ENCODE measurements at regions not wholly inside any gene's neighbourhood (a gene's known extent, or its start where the extent isn't known, plus 50 kb on each side); places are given as distances from the start of the nearest gene placed in this dataset.
"Not testable (repeated sequence)": the region's sequence is repeated elsewhere in the genome, so short reads cannot be mapped to it uniquely, and the experiment has no call there.

- Histone ChIP-seq H3K4me1 (ENCODE audit: control insufficient read depth in 2 of 2, insufficient read depth in 2 of 2, low read length in 2 of 2) (no peaks in the 10 kb centered on the region), H3K9me3 (ENCODE audit: control insufficient read depth in 2 of 2, low read length in 2 of 2) (no peaks in the 10 kb centered on the region), H3K9ac (ENCODE audit: low read depth in 1 of 2, low read length in 2 of 2) (no peak overlapping the region), H3K36me3 (ENCODE audit: control insufficient read depth in 2 of 2, insufficient read depth in 2 of 2, low read length in 2 of 2) (no peaks in the 10 kb centered on the region), H3K27ac (ENCODE audit: low read depth in 2 of 2, low read length in 2 of 2) (no peak overlapping the region), H3K4me3 (ENCODE audit: low read length in 2 of 2) (no peak overlapping the region), H3K27me3 (ENCODE audit: control insufficient read depth in 2 of 2, insufficient read depth in 2 of 2, low read length in 2 of 2) (no peaks in the 10 kb centered on the region)
Measured at GRCh38 chr4:170827562-170828274, 738.0 kb upstream of the AADAT start.

- Histone ChIP-seq H3K27ac (ENCODE audit: low read depth in 2 of 2, low read length in 2 of 2) (no peak overlapping the region), H3K36me3 (ENCODE audit: control insufficient read depth in 2 of 2, insufficient read depth in 2 of 2, low read length in 2 of 2) (no peaks in the 10 kb centered on the region), H3K9ac (ENCODE audit: low read depth in 1 of 2, low read length in 2 of 2) (no peak overlapping the region), H3K9me3 (ENCODE audit: control insufficient read depth in 2 of 2, low read length in 2 of 2) (no peaks in the 10 kb centered on the region), H3K4me3 (ENCODE audit: low read length in 2 of 2) (no peak overlapping the region), H3K4me1 (ENCODE audit: control insufficient read depth in 2 of 2, insufficient read depth in 2 of 2, low read length in 2 of 2) (no peaks in the 10 kb centered on the region), H3K27me3 (ENCODE audit: control insufficient read depth in 2 of 2, insufficient read depth in 2 of 2, low read length in 2 of 2) (no peaks in the 10 kb centered on the region)
Measured at GRCh38 chr4:170818786-170819185, 729.0 kb upstream of the AADAT start.

- Histone ChIP-seq H3K27me3 (ENCODE audit: control insufficient read depth in 2 of 2, insufficient read depth in 2 of 2, low read length in 2 of 2) (no peaks in the 10 kb centered on the region), H3K9ac (ENCODE audit: low read depth in 1 of 2, low read length in 2 of 2) (no peak overlapping the region), H3K9me3 (ENCODE audit: control insufficient read depth in 2 of 2, low read length in 2 of 2) (no peaks in the 10 kb centered on the region), H3K27ac (ENCODE audit: low read depth in 2 of 2, low read length in 2 of 2) (no peak overlapping the region), H3K36me3 (ENCODE audit: control insufficient read depth in 2 of 2, insufficient read depth in 2 of 2, low read length in 2 of 2) (no peaks in the 10 kb centered on the region), H3K4me3 (ENCODE audit: low read length in 2 of 2) (no peak overlapping the region), H3K4me1 (ENCODE audit: control insufficient read depth in 2 of 2, insufficient read depth in 2 of 2, low read length in 2 of 2) (no peaks in the 10 kb centered on the region)
Measured at GRCh38 chr4:170805352-170805751, 715.6 kb upstream of the AADAT start.

DNA sequence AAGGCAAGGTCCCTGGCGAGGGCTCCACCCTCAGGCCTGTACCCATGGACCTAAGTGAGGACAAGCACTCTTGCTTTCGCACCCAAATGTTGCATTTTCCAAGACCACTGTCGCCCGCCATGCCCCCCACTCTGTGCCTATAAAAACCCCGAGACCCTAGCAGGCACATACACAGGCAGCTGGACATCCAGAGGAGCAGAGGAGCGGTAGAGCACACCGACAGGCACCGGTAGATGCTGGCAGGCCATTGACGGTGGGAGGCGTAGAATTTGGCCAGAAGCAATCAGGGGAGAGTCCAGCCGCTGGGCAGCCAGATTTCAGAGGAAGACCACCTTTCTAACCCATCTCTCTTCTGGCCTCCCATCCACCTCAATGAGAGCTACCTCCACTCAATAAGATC, 715.2 kb upstream of the AADAT start:
- Histone ChIP-seq H3K9ac (ENCODE audit: low read depth in 1 of 2, low read length in 2 of 2) (no peak overlapping the region), H3K9me3 (ENCODE audit: control insufficient read depth in 2 of 2, low read length in 2 of 2) (no peaks in the 10 kb centered on the region), H3K4me3 (ENCODE audit: low read length in 2 of 2) (no peak overlapping the region), H3K27ac (ENCODE audit: low read depth in 2 of 2, low read length in 2 of 2) (no peak overlapping the region), H3K27me3 (ENCODE audit: control insufficient read depth in 2 of 2, insufficient read depth in 2 of 2, low read length in 2 of 2) (no peaks in the 10 kb centered on the region), H3K4me1 (ENCODE audit: control insufficient read depth in 2 of 2, insufficient read depth in 2 of 2, low read length in 2 of 2) (no peaks in the 10 kb centered on the region), H3K36me3 (ENCODE audit: control insufficient read depth in 2 of 2, insufficient read depth in 2 of 2, low read length in 2 of 2) (no peaks in the 10 kb centered on the region)

DNA sequence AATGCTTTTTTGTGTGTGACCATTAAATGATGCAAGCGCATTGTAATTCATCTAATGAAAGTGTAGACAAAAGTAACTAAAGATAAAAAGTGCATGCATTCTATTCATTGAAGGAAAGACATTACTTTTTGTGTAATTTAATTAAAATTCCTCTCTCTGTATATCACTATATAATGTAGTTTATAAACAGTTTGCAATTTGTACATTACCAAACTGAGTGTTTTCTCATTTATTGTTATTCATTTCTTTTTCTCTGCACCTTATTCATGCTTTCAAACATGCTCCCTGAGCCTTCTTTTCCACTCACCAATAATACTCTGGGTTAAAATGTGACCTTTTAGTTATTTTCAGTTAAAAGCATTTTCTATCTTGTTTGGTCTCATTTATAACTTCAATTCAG, 713.7 kb upstream of the AADAT start:
- H3K4me1 ChIP-seq (ENCODE audit: control insufficient read depth in 2 of 2, insufficient read depth in 2 of 2, low read length in 2 of 2), result no peaks in the 10 kb centered on the region
- H3K27me3 ChIP-seq (ENCODE audit: control insufficient read depth in 2 of 2, insufficient read depth in 2 of 2, low read length in 2 of 2), result no peaks in the 10 kb centered on the region
- no peak overlapping the region for H3K27ac ChIP-seq (ENCODE audit: low read depth in 2 of 2, low read length in 2 of 2)
- H3K9me3 ChIP-seq (ENCODE audit: control insufficient read depth in 2 of 2, low read length in 2 of 2), result no peaks in the 10 kb centered on the region
- no peaks in the 10 kb centered on the region for H3K36me3 ChIP-seq (ENCODE audit: control insufficient read depth in 2 of 2, insufficient read depth in 2 of 2, low read length in 2 of 2)
- H3K4me3 ChIP-seq (ENCODE audit: low read length in 2 of 2), result no peak overlapping the region
- no peak overlapping the region for H3K9ac ChIP-seq (ENCODE audit: low read depth in 1 of 2, low read length in 2 of 2)

GRCh38 chr4:170801771-170802170, 712.0 kb upstream of the AADAT start:
- Histone ChIP-seq H3K27me3 (ENCODE audit: control insufficient read depth in 2 of 2, insufficient read depth in 2 of 2, low read length in 2 of 2) (no peaks in the 10 kb centered on the region), H3K36me3 (ENCODE audit: control insufficient read depth in 2 of 2, insufficient read depth in 2 of 2, low read length in 2 of 2) (no peaks in the 10 kb centered on the region), H3K4me1 (ENCODE audit: control insufficient read depth in 2 of 2, insufficient read depth in 2 of 2, low read length in 2 of 2) (no peaks in the 10 kb centered on the region), H3K9me3 (ENCODE audit: control insufficient read depth in 2 of 2, low read length in 2 of 2) (no peaks in the 10 kb centered on the region), H3K27ac (ENCODE audit: low read depth in 2 of 2, low read length in 2 of 2) (no peak overlapping the region), H3K9ac (ENCODE audit: low read depth in 1 of 2, low read length in 2 of 2) (no peak overlapping the region), H3K4me3 (ENCODE audit: low read length in 2 of 2) (no peak overlapping the region)

GRCh38 chr4:170794525-170794924, 704.8 kb upstream of the AADAT start:
- Histone ChIP-seq H3K27ac (ENCODE audit: low read depth in 2 of 2, low read length in 2 of 2) (no peak overlapping the region), H3K4me3 (ENCODE audit: low read length in 2 of 2) (no peak overlapping the region), H3K9me3 (ENCODE audit: control insufficient read depth in 2 of 2, low read length in 2 of 2) (peaks cover 0 to 3% of the 10 kb centered on the region in 2 donors), H3K4me1 (ENCODE audit: control insufficient read depth in 2 of 2, insufficient read depth in 2 of 2, low read length in 2 of 2) (no peaks in the 10 kb centered on the region), H3K36me3 (ENCODE audit: control insufficient read depth in 2 of 2, insufficient read depth in 2 of 2, low read length in 2 of 2) (no peaks in the 10 kb centered on the region), H3K9ac (ENCODE audit: low read depth in 1 of 2, low read length in 2 of 2) (no peak overlapping the region), H3K27me3 (ENCODE audit: control insufficient read depth in 2 of 2, insufficient read depth in 2 of 2, low read length in 2 of 2) (no peaks in the 10 kb centered on the region)

DNA sequence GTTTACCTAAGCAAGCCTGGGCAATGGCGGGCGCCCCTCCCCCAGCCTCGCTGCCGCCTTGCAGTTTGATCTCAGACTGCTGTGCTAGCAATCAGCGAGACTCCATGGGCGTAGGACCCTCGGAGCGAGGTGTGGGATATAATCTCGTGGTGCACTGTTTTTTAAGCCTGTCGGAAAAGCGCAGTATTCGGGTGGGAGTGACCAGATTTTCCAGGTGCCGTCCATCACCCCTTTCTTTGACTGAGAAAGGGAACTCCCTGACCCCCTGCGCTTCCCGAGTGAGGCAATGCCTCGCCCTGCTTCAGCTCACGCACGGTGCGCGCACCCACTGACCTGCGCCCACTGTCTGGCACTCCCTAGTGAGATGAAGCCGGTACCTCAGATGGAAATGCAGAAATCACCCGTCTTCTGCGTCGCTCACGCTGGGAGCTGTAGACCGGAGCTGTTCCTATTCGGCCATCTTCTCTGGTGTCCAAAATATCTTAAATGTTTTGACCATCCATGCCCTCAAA, 698.8 kb upstream of the AADAT start:
- not testable (repeated sequence) for H3K9me3 ChIP-seq (ENCODE audit: control insufficient read depth in 2 of 2, low read length in 2 of 2); H3K27ac ChIP-seq (ENCODE audit: low read depth in 2 of 2, low read length in 2 of 2); H3K9ac ChIP-seq (ENCODE audit: low read depth in 1 of 2, low read length in 2 of 2); H3K4me3 ChIP-seq (ENCODE audit: low read length in 2 of 2); H3K27me3 ChIP-seq (ENCODE audit: control insufficient read depth in 2 of 2, insufficient read depth in 2 of 2, low read length in 2 of 2); H3K4me1 ChIP-seq (ENCODE audit: control insufficient read depth in 2 of 2, insufficient read depth in 2 of 2, low read length in 2 of 2); H3K36me3 ChIP-seq (ENCODE audit: control insufficient read depth in 2 of 2, insufficient read depth in 2 of 2, low read length in 2 of 2)

GRCh38 chr4:170777663-170778062, 687.9 kb upstream of the AADAT start:
- no peaks in the 10 kb centered on the region for H3K4me1 ChIP-seq (ENCODE audit: control insufficient read depth in 2 of 2, insufficient read depth in 2 of 2, low read length in 2 of 2)
- no peak overlapping the region for H3K27ac ChIP-seq (ENCODE audit: low read depth in 2 of 2, low read length in 2 of 2)
- H3K9ac ChIP-seq (ENCODE audit: low read depth in 1 of 2, low read length in 2 of 2), result no peak overlapping the region
- H3K9me3 ChIP-seq (ENCODE audit: control insufficient read depth in 2 of 2, low read length in 2 of 2), result peaks cover 0 to 5% of the 10 kb centered on the region in 2 donors
- H3K4me3 ChIP-seq (ENCODE audit: low read length in 2 of 2), result no peak overlapping the region
- no peaks in the 10 kb centered on the region for H3K27me3 ChIP-seq (ENCODE audit: control insufficient read depth in 2 of 2, insufficient read depth in 2 of 2, low read length in 2 of 2)
- no peaks in the 10 kb centered on the region for H3K36me3 ChIP-seq (ENCODE audit: control insufficient read depth in 2 of 2, insufficient read depth in 2 of 2, low read length in 2 of 2)

DNA sequence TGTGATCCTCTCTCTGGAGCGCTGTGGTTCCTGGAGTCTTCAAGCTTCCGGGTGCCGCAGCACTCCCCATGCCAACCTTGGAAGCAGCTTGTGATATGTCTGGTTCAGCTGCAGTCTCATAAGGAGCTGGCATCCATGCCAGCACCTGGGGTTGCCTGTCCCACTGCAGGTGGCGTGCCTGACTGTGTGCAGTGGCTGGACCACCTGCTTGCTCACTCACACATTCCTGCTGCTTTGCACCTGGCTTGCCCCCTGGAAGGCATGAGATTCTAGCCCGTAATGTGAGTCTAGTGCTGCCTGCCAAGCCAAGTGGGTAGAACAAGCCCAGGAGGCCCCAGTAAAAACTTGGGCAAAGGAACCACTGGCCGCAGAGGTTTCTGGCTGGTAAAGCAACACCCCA, 687.2 kb upstream of the AADAT start:
- Histone ChIP-seq H3K9ac (ENCODE audit: low read depth in 1 of 2, low read length in 2 of 2) (no peak overlapping the region), H3K36me3 (ENCODE audit: control insufficient read depth in 2 of 2, insufficient read depth in 2 of 2, low read length in 2 of 2) (no peaks in the 10 kb centered on the region), H3K9me3 (ENCODE audit: control insufficient read depth in 2 of 2, low read length in 2 of 2) (peaks cover 0 to 5% of the 10 kb centered on the region in 2 donors), H3K4me3 (ENCODE audit: low read length in 2 of 2) (no peak overlapping the region), H3K4me1 (ENCODE audit: control insufficient read depth in 2 of 2, insufficient read depth in 2 of 2, low read length in 2 of 2) (no peaks in the 10 kb centered on the region), H3K27me3 (ENCODE audit: control insufficient read depth in 2 of 2, insufficient read depth in 2 of 2, low read length in 2 of 2) (no peaks in the 10 kb centered on the region), H3K27ac (ENCODE audit: low read depth in 2 of 2, low read length in 2 of 2) (no peak overlapping the region)

All from mucosa of rectum (tissue), 2 donors.